ENCODE measurements at regions not wholly inside any gene's neighbourhood (a gene's known extent, or its start where the extent isn't known, plus 50 kb on each side); places are given as distances from the start of the nearest gene placed in this dataset.

DNA sequence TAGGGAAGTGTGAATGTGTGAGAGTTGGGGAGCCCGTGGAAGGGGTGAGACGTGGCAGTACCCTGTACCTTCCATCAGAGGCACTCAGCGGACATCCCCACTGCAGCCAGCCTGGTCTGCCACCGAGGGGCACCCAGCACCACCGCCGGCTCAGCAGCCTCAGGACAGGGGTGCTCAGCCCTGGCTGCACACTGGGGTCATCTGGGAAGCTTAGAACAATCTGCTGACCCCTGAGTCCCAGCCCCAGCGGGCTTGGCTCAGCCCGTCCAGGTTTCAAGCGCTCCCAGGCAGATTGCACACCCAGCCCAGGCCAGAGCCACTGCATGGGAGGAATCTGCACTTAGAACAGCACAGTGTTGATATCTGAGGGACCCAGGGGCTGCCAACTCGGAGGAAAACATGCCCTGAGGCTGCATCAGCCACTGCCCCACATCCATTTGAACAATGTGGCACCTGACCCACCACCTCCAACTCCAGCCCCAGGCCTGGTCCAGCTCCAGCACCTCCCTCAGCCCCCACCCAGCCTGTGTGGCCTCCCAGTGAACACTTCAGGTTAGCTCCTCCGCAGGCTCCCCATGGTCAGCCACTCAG, 147.1 kb upstream of the OTOS start:
- no peak for DNase-seq (ENCODE audit: low read depth in 1 of 2, low spot score in 2 of 2)
- Histone ChIP-seq H3K4me1 (replicated peaks) (no peaks in the 10 kb centered on the region), H3K9me3 (replicated peaks) (no peaks in the 10 kb centered on the region), H3K27ac (no peak overlapping the region), H3K4me3 (no peak overlapping the region), H3K36me3 (no peaks in the 10 kb centered on the region), H3K27me3 (replicated peaks) (no peaks in the 10 kb centered on the region)

DNA sequence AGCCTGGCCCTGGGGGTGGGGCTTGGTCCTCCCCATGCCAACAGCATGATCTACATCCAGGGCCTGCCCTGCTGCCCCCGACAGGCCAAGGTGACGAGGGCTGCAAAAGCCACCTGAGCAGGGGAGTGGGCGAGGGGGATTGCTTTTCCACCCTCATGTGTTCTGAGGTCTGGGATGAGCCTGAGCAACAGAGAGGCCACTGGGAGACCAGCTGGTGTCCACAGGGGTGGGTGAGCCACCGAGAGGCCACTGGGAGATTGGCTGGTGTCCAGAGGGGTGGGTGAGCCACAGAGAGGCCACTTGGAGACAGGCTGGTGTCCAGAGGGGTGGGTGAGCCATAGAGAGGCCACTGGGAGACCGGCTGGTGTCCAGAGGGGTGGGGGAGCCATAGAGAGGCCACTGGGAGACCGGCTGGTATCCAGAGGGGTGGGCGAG, 147.4 kb upstream of the GPC1 start:
- Histone ChIP-seq H3K27ac (no peak overlapping the region), H3K4me3 (no peak overlapping the region), H3K27me3 (replicated peaks) (no peaks in the 10 kb centered on the region), H3K4me1 (replicated peaks) (no peaks in the 10 kb centered on the region), H3K9me3 (replicated peaks) (no peaks in the 10 kb centered on the region), H3K36me3 (no peaks in the 10 kb centered on the region)
- no peak for DNase-seq (ENCODE audit: low read depth in 1 of 2, low spot score in 2 of 2)

DNA sequence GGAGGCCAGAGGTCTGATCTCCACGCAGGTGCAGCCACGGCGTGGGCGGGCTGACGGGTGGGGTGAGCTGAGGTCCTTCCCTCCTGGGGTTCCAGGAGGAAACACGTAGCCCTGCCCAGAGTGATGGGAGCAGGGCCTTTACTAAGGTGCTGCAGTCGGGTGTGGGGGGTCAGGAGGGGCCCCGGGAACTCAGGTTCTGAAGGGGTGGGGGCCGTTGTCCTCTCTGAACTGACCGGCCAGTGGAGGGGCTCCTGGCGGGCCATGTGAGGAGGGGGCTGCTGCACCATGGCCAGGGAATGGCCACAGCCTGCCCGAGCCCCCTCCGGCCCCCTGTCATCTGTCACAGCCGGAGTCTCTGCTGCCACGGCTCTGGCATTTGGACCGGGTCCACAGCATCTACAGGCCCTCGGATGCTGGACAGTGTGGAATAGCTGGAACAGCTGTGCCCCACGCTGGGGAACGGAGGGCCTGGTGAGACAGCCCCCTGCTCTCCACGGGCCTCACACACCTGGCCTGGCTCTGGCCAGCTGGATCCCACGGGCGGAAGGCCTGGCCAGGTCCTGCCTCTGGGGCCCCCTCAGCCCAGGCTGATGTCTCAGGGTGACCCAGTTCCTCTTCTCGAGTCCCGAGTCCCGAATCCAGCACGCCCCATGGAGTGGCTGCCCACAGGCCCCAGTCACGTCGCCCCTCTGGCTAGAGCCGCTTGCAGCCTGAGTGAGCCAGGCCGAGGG, 145.6 kb upstream of the GPC1 start:
- H3K27ac ChIP-seq: no peak overlapping the region
- DNase-seq (ENCODE audit: low read depth in 1 of 2, low spot score in 2 of 2): no peak
- no peaks in the 10 kb centered on the region for H3K36me3 ChIP-seq
- no peaks in the 10 kb centered on the region for H3K9me3 ChIP-seq (replicated peaks)
- no peaks in the 10 kb centered on the region for H3K27me3 ChIP-seq (replicated peaks)
- H3K4me3 ChIP-seq: no peak overlapping the region
- H3K4me1 ChIP-seq (replicated peaks): no peaks in the 10 kb centered on the region

GRCh38 chr2:240290432-240291336, 144.8 kb upstream of the GPC1 start:
- Histone ChIP-seq H3K27me3 (replicated peaks) (no peaks in the 10 kb centered on the region), H3K27ac (no peak overlapping the region), H3K4me3 (no peak overlapping the region), H3K4me1 (replicated peaks) (no peaks in the 10 kb centered on the region), H3K36me3 (no peaks in the 10 kb centered on the region), H3K9me3 (replicated peaks) (no peaks in the 10 kb centered on the region)
- DNase-seq (ENCODE audit: low read depth in 1 of 2, low spot score in 2 of 2): no peak

DNA sequence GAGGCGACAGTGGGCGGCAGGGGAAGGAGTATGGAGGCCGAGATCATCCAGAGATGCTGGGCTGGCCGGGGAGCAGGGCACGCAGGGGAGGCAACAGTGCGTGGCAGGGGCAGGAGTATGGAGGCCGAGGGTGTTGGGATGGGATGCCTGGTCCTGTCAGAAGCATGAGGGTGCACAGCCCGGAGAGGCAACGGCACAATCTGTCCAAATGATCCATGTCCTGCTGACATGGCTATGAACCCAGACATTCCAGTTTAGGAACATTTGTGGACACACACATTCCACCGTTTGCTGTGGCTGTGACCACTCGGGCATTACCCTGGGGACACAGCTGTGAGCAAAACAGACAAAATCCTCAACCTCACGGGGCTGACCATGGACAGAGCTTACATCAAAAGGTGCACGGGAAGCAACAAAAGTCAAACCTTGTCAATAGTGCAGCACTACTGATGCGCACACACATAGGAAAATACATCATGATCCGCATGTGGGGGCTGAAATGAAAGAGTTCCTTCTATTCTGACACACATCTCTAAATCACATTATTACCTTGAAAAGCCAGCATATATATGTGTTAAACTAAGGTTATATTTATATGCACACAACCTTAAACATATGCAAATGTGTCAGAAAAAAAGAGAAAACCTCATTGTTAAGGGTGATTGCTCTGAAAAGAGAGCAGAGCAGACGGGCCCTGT, 144.0 kb upstream of the GPC1 start:
- Histone ChIP-seq H3K36me3 (no peaks in the 10 kb centered on the region), H3K9me3 (replicated peaks) (no peaks in the 10 kb centered on the region), H3K4me1 (replicated peaks) (no peaks in the 10 kb centered on the region), H3K4me3 (no peak overlapping the region), H3K27me3 (replicated peaks) (no peaks in the 10 kb centered on the region), H3K27ac (no peak overlapping the region)
- DNase-seq (ENCODE audit: low read depth in 1 of 2, low spot score in 2 of 2): no peak

DNA sequence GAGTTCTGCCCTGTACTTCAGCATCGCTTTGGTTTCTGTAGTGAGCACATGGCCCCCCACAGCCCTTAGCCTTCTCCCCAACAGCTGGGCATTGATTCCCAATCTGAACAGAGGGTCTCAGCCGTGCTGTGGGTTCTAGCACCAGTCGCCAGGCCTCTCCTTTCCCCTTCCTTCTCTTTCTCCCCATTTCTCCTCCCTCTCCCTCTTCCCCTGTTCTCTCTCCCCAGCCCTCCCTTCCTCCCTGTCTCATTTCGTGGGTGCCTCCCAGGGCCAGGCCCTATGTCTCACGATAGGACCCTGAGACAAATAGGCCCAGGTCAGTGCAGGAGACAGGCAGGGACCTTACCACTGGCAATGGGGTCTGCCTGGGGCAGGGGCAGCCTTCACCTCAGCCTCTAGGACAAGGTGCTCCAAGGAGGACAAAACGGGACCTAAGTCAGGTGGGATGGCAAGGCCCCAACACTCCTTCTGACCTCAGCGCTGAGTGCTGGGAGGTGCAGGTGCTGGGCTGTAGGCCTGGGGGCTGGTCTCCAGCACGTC, 143.4 kb upstream of the GPC1 start:
- H3K4me1 ChIP-seq (replicated peaks): no peaks in the 10 kb centered on the region
- H3K9me3 ChIP-seq (replicated peaks): no peaks in the 10 kb centered on the region
- no peak for DNase-seq (ENCODE audit: low read depth in 1 of 2, low spot score in 2 of 2)
- no peak overlapping the region for H3K4me3 ChIP-seq
- no peaks in the 10 kb centered on the region for H3K27me3 ChIP-seq (replicated peaks)
- no peaks in the 10 kb centered on the region for H3K36me3 ChIP-seq
- no peak overlapping the region for H3K27ac ChIP-seq

GRCh38 chr2:240292619-240293525, 142.6 kb upstream of the GPC1 start:
- no peaks in the 10 kb centered on the region for H3K27me3 ChIP-seq (replicated peaks)
- no peaks in the 10 kb centered on the region for H3K4me1 ChIP-seq (replicated peaks)
- no peak overlapping the region for H3K27ac ChIP-seq
- H3K9me3 ChIP-seq (replicated peaks): no peaks in the 10 kb centered on the region
- no peak overlapping the region for H3K4me3 ChIP-seq
- no peak for DNase-seq (ENCODE audit: low read depth in 1 of 2, low spot score in 2 of 2)
- H3K36me3 ChIP-seq: no peaks in the 10 kb centered on the region

DNA sequence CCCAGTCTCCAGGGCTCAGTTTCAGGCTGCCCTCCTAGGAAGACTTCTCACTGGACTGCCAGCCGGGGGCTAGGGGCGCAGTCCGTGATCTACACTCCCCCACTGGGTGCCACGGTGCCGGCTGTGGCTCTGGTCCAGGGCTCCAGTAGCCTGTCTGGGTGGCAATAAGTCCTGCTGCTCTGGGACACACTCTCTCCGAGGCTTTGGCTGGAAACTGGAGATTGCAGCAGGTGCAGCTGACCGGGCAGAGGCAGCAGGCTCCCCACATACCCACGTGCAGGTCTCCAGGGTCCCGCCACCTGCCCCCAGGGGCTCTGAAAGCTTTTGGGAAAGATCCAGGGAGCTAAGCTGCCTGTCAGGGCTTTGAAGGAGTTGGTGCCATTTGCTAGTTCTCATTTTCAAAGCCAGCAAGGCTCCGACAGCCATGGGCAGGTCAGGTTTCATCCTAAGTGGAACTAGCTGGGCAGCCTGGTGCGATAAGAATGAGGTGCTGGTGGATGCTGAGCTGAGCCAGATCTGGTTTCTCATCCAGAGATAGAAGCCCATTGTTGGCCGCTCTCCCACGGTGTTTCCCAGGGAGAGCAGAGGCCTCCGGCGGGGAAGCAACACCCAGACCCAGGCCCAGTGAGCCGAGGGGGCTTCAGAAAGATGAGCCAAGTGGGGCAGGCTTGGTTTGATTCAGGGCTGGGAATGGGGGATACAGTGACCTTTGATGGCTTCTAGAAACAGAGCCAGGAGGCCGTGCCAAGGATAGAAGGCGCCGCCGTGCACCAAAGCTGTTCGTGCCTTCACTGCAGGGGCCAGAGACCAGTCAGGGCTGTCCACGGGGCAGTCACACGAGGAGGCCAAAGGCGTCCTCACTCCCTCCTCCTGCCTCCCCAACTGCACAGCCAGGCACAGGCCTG, 141.7 kb upstream of the GPC1 start:
- DNase-seq (ENCODE audit: low read depth in 1 of 2, low spot score in 2 of 2): no peak
- Histone ChIP-seq H3K4me1 (replicated peaks) (no peaks in the 10 kb centered on the region), H3K27me3 (replicated peaks) (no peaks in the 10 kb centered on the region), H3K9me3 (replicated peaks) (no peaks in the 10 kb centered on the region), H3K27ac (no peak overlapping the region), H3K4me3 (no peak overlapping the region), H3K36me3 (no peaks in the 10 kb centered on the region)

GRCh38 chr2:240294514-240294913, 140.9 kb upstream of the GPC1 start:
- H3K4me1 ChIP-seq (replicated peaks): no peaks in the 10 kb centered on the region
- H3K4me3 ChIP-seq: no peak overlapping the region
- no peaks in the 10 kb centered on the region for H3K9me3 ChIP-seq (replicated peaks)
- H3K27ac ChIP-seq: no peak overlapping the region
- no peaks in the 10 kb centered on the region for H3K27me3 ChIP-seq (replicated peaks)
- no peak for DNase-seq (ENCODE audit: low read depth in 1 of 2, low spot score in 2 of 2)
- no peaks in the 10 kb centered on the region for H3K36me3 ChIP-seq

DNA sequence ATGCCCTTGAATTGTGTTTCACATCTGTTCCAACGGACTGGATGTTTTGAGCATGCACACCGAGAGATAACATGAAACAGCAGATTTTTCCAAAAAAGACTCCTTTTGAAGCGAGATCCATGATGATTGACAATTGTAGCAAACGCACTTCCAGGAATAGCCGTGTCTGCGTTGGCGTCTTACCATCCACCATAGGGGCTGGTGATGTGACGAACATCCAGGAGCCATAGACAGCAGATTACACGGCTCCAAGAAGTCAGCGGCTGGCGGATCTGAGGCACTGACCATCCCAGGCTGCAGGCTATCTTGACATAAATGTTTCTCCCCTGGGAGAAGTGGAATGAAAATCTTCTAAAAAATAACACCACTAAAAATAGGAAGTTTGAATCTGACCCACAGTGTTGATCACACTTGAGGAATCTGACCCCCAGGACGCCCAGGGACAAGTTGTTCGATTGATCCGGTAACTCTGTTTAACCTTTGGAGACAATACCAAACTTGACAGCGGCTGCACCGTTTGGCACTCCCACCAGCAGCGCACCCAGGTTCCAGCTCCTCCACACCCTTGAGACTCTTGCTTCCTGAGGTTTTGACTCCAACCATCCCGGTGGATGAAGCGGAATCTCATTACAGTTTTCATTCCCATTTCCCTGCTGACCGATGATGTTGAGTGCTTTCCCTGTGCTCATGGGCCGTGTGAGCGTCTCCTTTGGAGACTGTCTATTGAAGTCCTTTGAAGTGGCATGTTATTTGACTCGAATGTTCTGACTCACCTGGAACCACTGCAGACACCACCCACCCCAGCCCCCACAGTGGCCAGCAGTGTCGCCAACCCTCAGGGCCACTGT, 140.0 kb upstream of the GPC1 start:
- no peaks in the 10 kb centered on the region for H3K36me3 ChIP-seq
- no peaks in the 10 kb centered on the region for H3K27me3 ChIP-seq (replicated peaks)
- no peaks in the 10 kb centered on the region for H3K9me3 ChIP-seq (replicated peaks)
- no peak overlapping the region for H3K27ac ChIP-seq
- no peak overlapping the region for H3K4me3 ChIP-seq
- DNase-seq (ENCODE audit: low read depth in 1 of 2, low spot score in 2 of 2): no peak
- H3K4me1 ChIP-seq (replicated peaks): no peaks in the 10 kb centered on the region

- Histone ChIP-seq H3K9me3 (replicated peaks) (no peaks in the 10 kb centered on the region), H3K27ac (no peak overlapping the region), H3K4me3 (no peak overlapping the region), H3K4me1 (replicated peaks) (no peaks in the 10 kb centered on the region), H3K27me3 (replicated peaks) (no peaks in the 10 kb centered on the region), H3K36me3 (no peaks in the 10 kb centered on the region)
- no peak for DNase-seq (ENCODE audit: low read depth in 1 of 2, low spot score in 2 of 2)
These were observed 139.4 kb upstream of the GPC1 start for GRCh38 chr2:240296104-240296406.

All from SJSA1 (cell line).